Astrocyte of the spinal cord (primary cell): ENCODE measurements at regions not wholly inside any gene's neighbourhood (a gene's known extent, or its start where the extent isn't known, plus 50 kb on each side); places are given as distances from the start of the nearest gene placed in this dataset.

ENCODE experiments used
- DNase-seq: peaks from one replicate; pipeline ENCODE4 v3.0.0; 2011; ENCODE audit warnings: low read depth, low spot score
- H3K4me3 ChIP-seq: 2 replicates; pipeline ENCODE4 v1.5.1; 2011; ENCODE audit warnings: low read depth, mild to moderate bottlenecking, low read length, moderate library complexity
- in situ Hi-C: cut with HindIII; loops from 2 replicates; pipeline ENCODE4 v1.10.0; 2017; ENCODE audit warnings: low sequenced_read_pairs
- TF ChIP-seq, protein P1 (sequence below): IDR thresholded peaks from 2 replicates; pipeline ENCODE4 v1.5.1; 2012; ENCODE audit warnings: low read depth, mild to moderate bottlenecking, low read length, inconsistent platforms

DNA sequence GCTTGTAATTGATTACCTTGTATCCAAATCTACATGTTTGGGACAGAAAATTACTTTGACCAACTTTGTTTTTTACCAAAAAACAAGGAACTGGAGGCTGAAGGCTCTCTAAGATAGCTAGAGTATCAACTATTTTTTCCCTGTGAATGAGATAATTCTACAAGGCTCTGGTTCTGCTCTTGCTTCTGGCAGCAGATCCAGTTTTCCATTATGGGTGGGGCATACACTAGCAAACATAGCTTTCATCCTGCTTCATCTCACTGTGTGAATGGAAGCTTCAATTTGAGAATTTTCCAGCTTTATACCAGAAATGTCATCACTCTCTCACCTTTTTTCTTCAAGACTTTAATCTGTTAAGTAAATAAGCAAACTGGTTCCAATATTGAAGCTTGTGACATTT, 249.7 kb downstream of the RPRM start:
- no peak for DNase-seq
- TF ChIP-seq, protein P1, sequence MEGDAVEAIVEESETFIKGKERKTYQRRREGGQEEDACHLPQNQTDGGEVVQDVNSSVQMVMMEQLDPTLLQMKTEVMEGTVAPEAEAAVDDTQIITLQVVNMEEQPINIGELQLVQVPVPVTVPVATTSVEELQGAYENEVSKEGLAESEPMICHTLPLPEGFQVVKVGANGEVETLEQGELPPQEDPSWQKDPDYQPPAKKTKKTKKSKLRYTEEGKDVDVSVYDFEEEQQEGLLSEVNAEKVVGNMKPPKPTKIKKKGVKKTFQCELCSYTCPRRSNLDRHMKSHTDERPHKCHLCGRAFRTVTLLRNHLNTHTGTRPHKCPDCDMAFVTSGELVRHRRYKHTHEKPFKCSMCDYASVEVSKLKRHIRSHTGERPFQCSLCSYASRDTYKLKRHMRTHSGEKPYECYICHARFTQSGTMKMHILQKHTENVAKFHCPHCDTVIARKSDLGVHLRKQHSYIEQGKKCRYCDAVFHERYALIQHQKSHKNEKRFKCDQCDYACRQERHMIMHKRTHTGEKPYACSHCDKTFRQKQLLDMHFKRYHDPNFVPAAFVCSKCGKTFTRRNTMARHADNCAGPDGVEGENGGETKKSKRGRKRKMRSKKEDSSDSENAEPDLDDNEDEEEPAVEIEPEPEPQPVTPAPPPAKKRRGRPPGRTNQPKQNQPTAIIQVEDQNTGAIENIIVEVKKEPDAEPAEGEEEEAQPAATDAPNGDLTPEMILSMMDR = no peak
- H3K4me3 ChIP-seq = no peak overlapping the region
- in situ Hi-C loops = no loop called here

DNA sequence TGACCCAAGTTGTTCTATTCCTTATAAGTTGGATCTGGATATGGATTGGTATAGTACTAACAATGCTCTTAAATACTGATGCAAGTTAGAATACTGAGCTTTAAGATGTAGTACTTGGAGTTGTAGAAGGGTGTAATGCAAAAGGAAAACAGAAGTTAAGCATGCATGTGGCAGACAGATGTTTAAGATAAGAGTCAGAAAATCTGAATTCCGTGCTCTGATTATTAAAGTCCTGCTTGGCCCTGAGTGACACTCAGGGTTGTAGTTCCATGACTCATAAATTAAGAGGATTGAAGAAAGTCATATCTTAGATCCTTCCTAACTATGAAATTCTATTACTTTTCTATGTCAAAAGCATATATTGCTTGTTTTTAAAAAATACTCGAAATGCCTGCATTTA, 250.6 kb downstream of the RPRM start:
- no peak for DNase-seq
- no peak overlapping the region for H3K4me3 ChIP-seq
- in situ Hi-C loops = no loop called here
- TF ChIP-seq, protein P1 = no peak

DNA sequence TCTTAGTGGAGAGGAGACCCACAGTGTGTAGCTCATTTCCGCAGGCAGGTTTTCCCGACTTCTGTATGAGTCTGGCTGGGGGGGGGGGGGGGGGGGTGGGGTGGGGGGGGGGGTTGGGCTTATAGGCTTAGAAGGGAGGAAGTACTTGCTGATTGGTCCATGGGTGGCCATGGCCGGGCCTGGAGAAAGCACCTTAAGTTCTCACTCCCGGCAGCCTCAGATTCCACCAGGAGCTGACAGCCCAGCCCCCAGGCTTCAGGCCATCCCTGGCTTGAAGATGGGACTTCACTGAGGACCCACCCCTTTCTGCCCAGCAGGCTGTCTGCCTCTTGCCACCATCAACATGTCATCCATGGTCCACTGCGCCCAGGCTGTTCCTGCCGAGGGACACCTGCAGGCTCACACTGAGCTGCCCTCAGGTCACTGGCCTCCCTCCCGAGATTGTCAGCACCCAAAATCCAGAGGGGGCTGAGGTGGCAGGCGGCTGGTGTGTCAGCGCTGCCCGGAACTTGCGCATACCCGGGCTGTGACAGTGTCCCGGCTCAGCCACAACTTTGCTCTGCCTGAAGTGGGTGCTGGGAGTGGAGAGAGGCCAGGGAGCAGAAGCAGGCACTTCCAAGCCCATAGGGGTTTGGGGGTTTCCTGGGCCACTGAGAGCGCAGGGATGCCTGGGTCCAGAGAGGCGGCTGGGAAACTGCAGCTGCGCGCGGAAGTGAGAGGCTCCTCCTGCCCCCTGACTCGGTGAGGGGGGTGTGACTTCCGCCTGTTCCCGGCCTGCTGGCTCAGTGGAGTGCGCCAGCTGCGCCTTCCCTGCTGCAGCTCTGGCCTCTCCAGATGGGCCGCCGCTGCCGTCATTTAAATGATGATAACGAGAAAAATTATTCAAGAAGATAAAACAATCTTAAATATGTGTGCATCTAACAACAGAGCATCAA, 256.1 kb downstream of the RPRM start:
- DNase-seq = no peak
- in situ Hi-C loops = no loop called here
- no peak overlapping the region for H3K4me3 ChIP-seq
- TF ChIP-seq, protein P1 = no peak

DNA sequence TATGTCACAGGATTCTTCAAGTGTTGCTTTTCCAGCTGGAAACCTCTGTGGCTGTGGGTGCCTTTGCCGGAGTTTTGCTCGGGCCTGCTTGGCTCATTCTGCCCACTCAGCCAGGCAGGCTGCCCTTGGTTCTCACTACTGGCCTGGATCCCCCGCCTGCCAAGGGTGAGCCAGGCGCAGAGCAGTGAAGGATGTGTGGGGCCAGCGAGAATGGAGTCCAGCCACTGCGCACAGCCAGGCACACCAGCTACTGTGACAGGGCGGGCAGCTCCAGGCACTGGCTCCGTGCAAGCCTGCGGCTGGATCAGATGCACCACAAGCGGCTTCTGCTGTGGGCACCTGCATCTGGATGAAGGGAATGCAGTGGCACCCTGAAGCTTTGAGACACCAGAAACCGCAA, 257.1 kb downstream of the RPRM start:
- TF ChIP-seq, protein P1 = no peak
- DNase-seq = no peak
- H3K4me3 ChIP-seq = no peak overlapping the region
- in situ Hi-C loops = no loop called here

DNA sequence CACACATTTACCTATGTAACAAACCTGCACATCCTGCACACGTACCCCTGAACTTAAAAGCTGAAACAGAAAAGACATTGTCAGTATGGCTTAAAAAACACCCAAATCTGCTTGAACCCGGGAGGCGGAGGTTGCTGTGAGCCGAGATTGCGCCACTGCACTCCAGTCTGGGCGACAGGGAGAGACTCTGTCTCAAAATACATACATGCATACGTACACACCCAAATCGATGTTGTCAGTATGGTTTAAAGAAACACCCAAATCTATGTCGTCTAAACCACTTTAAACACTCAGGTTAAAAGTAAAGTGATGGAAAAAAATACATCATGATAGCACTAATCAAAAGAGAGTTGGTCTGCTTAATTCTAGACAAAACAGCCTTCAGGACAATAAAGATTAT, 257.5 kb downstream of the RPRM start:
- DNase-seq = no peak
- in situ Hi-C loops = no loop called here
- TF ChIP-seq, protein P1 = no peak
- H3K4me3 ChIP-seq = no peak overlapping the region

DNA sequence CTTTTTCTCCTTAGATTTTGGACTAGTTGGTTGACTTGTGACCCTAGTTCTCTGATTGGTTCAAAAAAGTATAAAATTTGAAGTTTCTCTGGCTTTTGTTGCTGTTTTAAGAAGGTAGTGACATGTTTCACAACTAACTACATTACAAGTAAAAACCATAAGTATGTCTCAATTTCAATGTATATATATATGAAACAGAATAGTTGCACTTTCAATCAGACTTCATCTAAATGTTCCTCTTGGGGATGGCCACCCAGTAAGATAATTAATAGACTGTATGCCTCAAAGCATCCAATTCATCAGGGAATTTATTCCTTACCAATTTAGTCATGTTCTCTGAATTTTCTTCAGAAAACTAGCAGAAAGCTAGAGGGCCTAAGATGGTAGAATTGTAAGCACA, 259.7 kb downstream of the RPRM start:
- no peak for DNase-seq
- in situ Hi-C loops = no loop called here
- TF ChIP-seq, protein P1 = no peak
- no peak overlapping the region for H3K4me3 ChIP-seq
